Liver (tissue), 8 donors: ENCODE measurements at regions not wholly inside any gene's neighbourhood (a gene's known extent, or its start where the extent isn't known, plus 50 kb on each side); places are given as distances from the start of the nearest gene placed in this dataset.

Source experiments
- DNase-seq: peaks from one replicate; pipeline ENCODE4 v3.0.0-alpha.2; 2017; ENCODE audit warnings: low spot score
- H3K27ac ChIP-seq, 2 donors: one replicate each; pipeline ENCODE4 v1.7.0; 2013; ENCODE audit warnings: inconsistent platforms in 2 of 2, low read length in 2 of 2, control low read depth in 1 of 2, low read depth in 1 of 2, mild to moderate bottlenecking in 1 of 2
- H3K27me3 ChIP-seq, 4 donors: one replicate each; pipeline versions ENCODE4 v1.6.1 to v1.7.0; 2013; ENCODE audit warnings: low read length in 3 of 4, inconsistent platforms in 1 of 4, mild to moderate bottlenecking in 1 of 4, moderate library complexity in 1 of 4; ENCODE audit not compliant: control insufficient read depth in 4 of 4, insufficient read depth in 4 of 4
- H3K36me3 ChIP-seq, 4 donors: one replicate each; pipeline versions ENCODE4 v1.6.1 to v1.7.0; 2013; ENCODE audit warnings: low read length in 3 of 4, mild to moderate bottlenecking in 3 of 4, low read depth in 1 of 4, moderate library complexity in 1 of 4; ENCODE audit not compliant: control insufficient read depth in 4 of 4, insufficient read depth in 3 of 4
- H3K4me1 ChIP-seq, 4 donors: one replicate each; pipeline versions ENCODE4 v1.6.1 to v1.7.0; 2013; ENCODE audit warnings: low read length in 3 of 4, mild to moderate bottlenecking in 3 of 4, moderate library complexity in 1 of 4; ENCODE audit not compliant: control insufficient read depth in 4 of 4, insufficient read depth in 4 of 4
- H3K4me3 ChIP-seq, 3 donors: one replicate each; pipeline versions ENCODE4 v1.6.1 to v1.7.0; 2013; ENCODE audit warnings: low read length in 3 of 3, control low read depth in 1 of 3, low read depth in 1 of 3, mild to moderate bottlenecking in 1 of 3
- H3K9ac ChIP-seq, 2 donors: one replicate each; pipeline ENCODE4 v1.7.0; 2013; ENCODE audit warnings: low read length in 2 of 2, mild to moderate bottlenecking in 2 of 2, moderate library complexity in 2 of 2, control low read depth in 1 of 2, low read depth in 1 of 2
- H3K9me3 ChIP-seq, 4 donors: one replicate each; pipeline versions ENCODE4 v1.6.1 to v1.7.0; 2013; ENCODE audit warnings: low read length in 3 of 4; ENCODE audit not compliant: control insufficient read depth in 4 of 4
- CTCF ChIP-seq: fragments of 150-350 bp; IDR thresholded peaks from 2 replicates; pipeline ENCODE4 v1.5.1; 2017; ENCODE audit warnings: improper control_type of control experiment, low read depth, low read length; ENCODE audit not compliant: missing input control
- FOXA1 ChIP-seq: IDR thresholded peaks from 2 replicates; pipeline ENCODE4 v1.6.1; 2016; ENCODE audit warnings: antibody characterized with exemption
- FOXA2 ChIP-seq: IDR thresholded peaks from 2 replicates; pipeline ENCODE4 v1.6.1; 2016; ENCODE audit warnings: antibody characterized with exemption
- GABPA ChIP-seq, 2 donors: IDR thresholded peaks in 1 of 2; conservative IDR thresholded peaks in 1 of 2; 2 replicates each; pipeline ENCODE4 v1.6.1; 2016; ENCODE audit warnings: antibody characterized with exemption in 2 of 2, mild to moderate bottlenecking in 1 of 2, moderate library complexity in 1 of 2
- HNF4A ChIP-seq, 2 donors: conservative IDR thresholded peaks; 2 replicates each; pipeline ENCODE4 v1.6.1; 2016; ENCODE audit warnings: antibody characterized with exemption in 2 of 2, mild to moderate bottlenecking in 2 of 2
- HNF4G ChIP-seq: IDR thresholded peaks from 2 replicates; pipeline ENCODE4 v1.6.1; 2016; ENCODE audit warnings: antibody characterized with exemption
- JUND ChIP-seq, 2 donors: IDR thresholded peaks; 2 replicates each; pipeline ENCODE4 v1.6.1; 2016; ENCODE audit warnings: antibody characterized with exemption in 2 of 2
- NR2F2 ChIP-seq: IDR thresholded peaks from 2 replicates; pipeline ENCODE4 v1.6.1; 2016; ENCODE audit warnings: antibody characterized with exemption
- RAD21 ChIP-seq, 2 donors: IDR thresholded peaks; 2 replicates each; pipeline ENCODE4 v1.6.1; 2016; ENCODE audit warnings: antibody characterized with exemption in 2 of 2, mild to moderate bottlenecking in 2 of 2
- REST ChIP-seq: IDR thresholded peaks from 2 replicates; pipeline ENCODE4 v1.6.1; 2016; ENCODE audit warnings: antibody characterized with exemption, mild to moderate bottlenecking
- RXRA ChIP-seq, 2 donors: IDR thresholded peaks; 2 replicates each; pipeline ENCODE4 v1.6.1; 2017 to 2018; ENCODE audit warnings: antibody characterized with exemption in 2 of 2, mild to moderate bottlenecking in 1 of 2
- SP1 ChIP-seq: IDR thresholded peaks from 2 replicates; pipeline ENCODE4 v1.6.1; 2018; ENCODE audit warnings: antibody characterized with exemption, mild to moderate bottlenecking
- TAF1 ChIP-seq: conservative IDR thresholded peaks from 2 replicates; pipeline ENCODE4 v1.6.1; 2016; ENCODE audit warnings: antibody characterized with exemption, mild to moderate bottlenecking
- YY1 ChIP-seq: IDR thresholded peaks from 2 replicates; pipeline ENCODE4 v1.6.1; 2016; ENCODE audit warnings: antibody characterized with exemption, mild to moderate bottlenecking
- WGBS: extraction: QIAGEN DNeasy Blood & Tissue Kit; methylation state at CpG from one replicate; pipeline ENCODE4 v1.1.7; 2013; 5-methylcytosine and 5-hydroxymethylcytosine counted together
- TF ChIP-seq, protein P1 (sequence below): IDR thresholded peaks from 2 replicates; pipeline ENCODE4 v1.6.1; 2016; ENCODE audit warnings: antibody characterized with exemption
- TF ChIP-seq, protein P2 (sequence below): IDR thresholded peaks from 2 replicates; pipeline ENCODE4 v1.6.1; 2016; ENCODE audit warnings: antibody characterized with exemption
- donor health status: healthy.
- donor health status: healthy.
- donor health status: healthy.
- donor health status: healthy.
- donor health status: healthy.

DNA sequence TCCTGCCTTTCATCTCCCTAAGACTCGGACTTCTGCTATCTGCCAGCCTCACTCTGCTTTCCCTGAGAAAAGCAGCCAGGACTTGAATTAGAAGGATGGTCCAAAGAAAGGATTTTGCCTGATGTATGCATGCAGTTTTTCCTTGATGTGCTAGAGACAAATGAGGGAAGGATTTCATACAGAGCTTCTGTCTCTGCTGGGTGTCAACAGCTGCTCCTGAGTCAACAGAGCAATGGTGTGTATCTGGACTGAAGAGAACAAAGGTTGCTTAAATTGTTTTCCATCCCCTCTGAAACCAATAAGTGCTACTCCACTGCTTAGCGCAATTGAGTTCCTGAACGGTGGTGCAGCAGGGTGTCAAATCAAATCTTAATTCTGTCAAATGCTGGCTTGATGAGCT, 680.6 kb upstream of the C16orf82 start (continued):
- TF ChIP-seq SP1 (no peak), REST (no peak)

DNA sequence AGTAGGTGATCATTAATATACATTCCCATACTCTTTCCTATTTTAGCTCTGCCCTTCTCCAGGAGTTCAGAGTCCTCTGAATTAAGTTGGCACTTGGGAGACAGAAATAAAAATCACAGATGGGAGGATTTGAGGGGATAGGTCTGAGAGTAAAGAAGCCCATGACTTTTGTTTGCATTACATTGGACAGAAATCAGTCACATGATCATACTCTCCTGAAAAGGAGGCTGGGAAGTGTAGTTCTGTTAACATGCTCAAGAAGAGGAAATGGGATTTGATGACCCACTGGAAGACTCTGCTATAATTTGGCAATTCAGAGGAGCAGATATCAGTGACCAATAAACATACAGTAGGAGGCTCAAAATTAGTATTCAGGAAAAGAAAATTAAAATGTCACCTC, 674.9 kb upstream of the C16orf82 start:
- Histone ChIP-seq H3K4me1 (no peaks in the 10 kb centered on the region), H3K36me3 (no peaks in the 10 kb centered on the region), H3K27me3 (peaks cover 0 to 4% (median under 1%) of the 10 kb centered on the region in 4 donors), H3K9me3 (no peaks in the 10 kb centered on the region), H3K27ac (no peak overlapping the region), H3K9ac (no peak overlapping the region), H3K4me3 (no peak overlapping the region)
- no peak for DNase-seq
- TF ChIP-seq, protein P1, sequence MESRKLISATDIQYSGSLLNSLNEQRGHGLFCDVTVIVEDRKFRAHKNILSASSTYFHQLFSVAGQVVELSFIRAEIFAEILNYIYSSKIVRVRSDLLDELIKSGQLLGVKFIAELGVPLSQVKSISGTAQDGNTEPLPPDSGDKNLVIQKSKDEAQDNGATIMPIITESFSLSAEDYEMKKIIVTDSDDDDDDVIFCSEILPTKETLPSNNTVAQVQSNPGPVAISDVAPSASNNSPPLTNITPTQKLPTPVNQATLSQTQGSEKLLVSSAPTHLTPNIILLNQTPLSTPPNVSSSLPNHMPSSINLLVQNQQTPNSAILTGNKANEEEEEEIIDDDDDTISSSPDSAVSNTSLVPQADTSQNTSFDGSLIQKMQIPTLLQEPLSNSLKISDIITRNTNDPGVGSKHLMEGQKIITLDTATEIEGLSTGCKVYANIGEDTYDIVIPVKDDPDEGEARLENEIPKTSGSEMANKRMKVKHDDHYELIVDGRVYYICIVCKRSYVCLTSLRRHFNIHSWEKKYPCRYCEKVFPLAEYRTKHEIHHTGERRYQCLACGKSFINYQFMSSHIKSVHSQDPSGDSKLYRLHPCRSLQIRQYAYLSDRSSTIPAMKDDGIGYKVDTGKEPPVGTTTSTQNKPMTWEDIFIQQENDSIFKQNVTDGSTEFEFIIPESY, result no peak
- TF ChIP-seq RXRA (IDR thresholded peaks at IDR 0.05) (no peak), JUND (IDR thresholded peaks at IDR 0.05) (no peak), SP1 (no peak), REST (no peak)

- Histone ChIP-seq H3K27me3 (peaks cover 0 to 4% (median under 1%) of the 10 kb centered on the region in 4 donors), H3K9me3 (no peaks in the 10 kb centered on the region), H3K4me1 (no peaks in the 10 kb centered on the region), H3K27ac (no peak overlapping the region), H3K4me3 (no peak overlapping the region), H3K9ac (no peak overlapping the region), H3K36me3 (no peaks in the 10 kb centered on the region)
- 61% methylated on average over 5 of the region's 5 CpGs for WGBS
- TF ChIP-seq GABPA (IDR thresholded peaks at IDR 0.05 in 1 of 2, conservative IDR thresholded peaks at IDR 0.05 in 1 of 2) (no peak), YY1 (no peak), HNF4A (conservative IDR thresholded peaks at IDR 0.05) (no peak), TAF1 (no peak), SP1 (no peak), FOXA1 (no peak), CTCF (no peak), FOXA2 (no peak), RXRA (IDR thresholded peaks at IDR 0.05) (no peak), NR2F2 (no peak), RAD21 (IDR thresholded peaks at IDR 0.05) (no peak), HNF4G (no peak), REST (no peak), JUND (IDR thresholded peaks at IDR 0.05) (no peak)
- TF ChIP-seq, protein P2, sequence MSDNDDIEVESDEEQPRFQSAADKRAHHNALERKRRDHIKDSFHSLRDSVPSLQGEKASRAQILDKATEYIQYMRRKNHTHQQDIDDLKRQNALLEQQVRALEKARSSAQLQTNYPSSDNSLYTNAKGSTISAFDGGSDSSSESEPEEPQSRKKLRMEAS, result no peak
- DNase-seq, result no peak
Observed at GRCh38 chr16:26394409-26394808, 672.3 kb upstream of the C16orf82 start.
